ENCODE measurements at regions not wholly inside any gene's neighbourhood (a gene's known extent, or its start where the extent isn't known, plus 50 kb on each side); places are given as distances from the start of the nearest gene placed in this dataset.

DNA sequence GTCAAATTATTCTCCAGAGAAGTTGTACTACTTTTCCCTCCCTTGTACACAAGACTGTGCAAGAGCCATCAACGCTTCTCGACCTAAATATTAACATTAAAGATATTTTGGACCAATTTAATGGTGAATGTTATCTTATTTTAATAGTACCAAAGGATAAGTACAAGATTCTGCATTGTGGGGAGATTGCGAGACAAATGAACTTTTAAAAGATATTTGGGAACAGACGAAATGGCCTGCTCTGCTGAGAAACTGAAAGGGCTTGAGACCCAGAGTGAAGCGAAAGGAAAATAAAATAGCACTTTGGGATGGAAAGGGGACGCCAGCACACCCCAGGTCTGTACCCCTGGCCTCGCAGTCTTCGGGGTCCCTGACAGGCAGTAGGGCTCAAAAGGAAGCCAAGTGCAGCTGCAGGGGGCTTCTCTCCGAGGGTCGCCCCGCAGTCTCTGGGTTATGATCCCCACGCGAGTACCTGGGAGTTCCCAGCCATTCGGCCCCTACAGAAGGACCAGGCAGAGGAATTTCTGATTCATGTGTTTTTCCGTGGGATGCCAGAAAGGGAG is 97.6 kb upstream of the VGLL3 start:
- peak overlapping the region in 1 of 2 experiments; percentile 35; a peak in 1 of 4 replicates for H3K4me2 ChIP-seq (ENCODE audit: insufficient read depth in 1 of 2, low read depth in 2 of 2, low read length in 2 of 2)
- no peak overlapping the region for H2BK15ac ChIP-seq (ENCODE audit: low read length)

More for the DNA sequence above, 97.6 kb upstream of the VGLL3 start:
- peak overlapping the region; percentile 53; the same call in 1 of the 2 replicates for H4K8ac ChIP-seq (ENCODE audit: extremely low read depth, insufficient read depth, low read length)
- no peaks in the 10 kb centered on the region for H4K20me1 ChIP-seq (replicated peaks in 1 of 2; ENCODE audit: control insufficient read depth in 1 of 2, insufficient read depth in 2 of 2, low read length in 2 of 2)
- no peaks in the 10 kb centered on the region for H3K9me3 ChIP-seq (ENCODE audit: insufficient read depth in 2 of 2, low read depth in 1 of 2, low read length in 1 of 2)
- no peaks in the 10 kb centered on the region for H3K23me2 ChIP-seq (ENCODE audit: low read depth, low read length)
- 94% methylated on average over 15 of the region's 15 CpGs; no CpG with 5 or more reads in 1 of the 2 experiments for WGBS, 2 experiments (ENCODE audit: extremely low coverage in 1 of 2, insufficient coverage in 1 of 2, insufficient read length in 1 of 2, insufficient replicate concordance in 2 of 2, low coverage in 1 of 2, low lambda C conversion rate in 2 of 2, missing lambda C conversion rate in 1 of 2)
- no peak overlapping the region for H3K14ac ChIP-seq (ENCODE audit: insufficient read length)
- no peak overlapping the region for H3K27ac ChIP-seq (ENCODE audit: low read depth, low read length)
- FAIRE-seq (no peak), DNase-seq (ENCODE audit: low read depth in 1 of 2, low spot score in 2 of 2) (no peak)
- H3K23ac ChIP-seq (ENCODE audit: insufficient read length) = no peak overlapping the region
- H2AFZ ChIP-seq (ENCODE audit: low read length) = peak overlapping the region; percentile 63; the same call in 1 of the 2 replicates
- H3K4me1 ChIP-seq (replicated peaks in 1 of 4; ENCODE audit: control insufficient read depth in 3 of 4, insufficient read depth in 4 of 4, low read length in 3 of 4) = no peaks in the 10 kb centered on the region
- no peak overlapping the region for H3K4me3 ChIP-seq (ENCODE audit: extremely low read depth in 1 of 4, insufficient read depth in 2 of 4, low read depth in 3 of 4, low read length in 4 of 4)
- H3K79me2 ChIP-seq (ENCODE audit: control insufficient read depth in 1 of 2, insufficient read depth in 2 of 2, low read length in 2 of 2) = no peaks in the 10 kb centered on the region
- no peak overlapping the region for H4K91ac ChIP-seq (replicated peaks; ENCODE audit: insufficient read length, low read length)
- H3K56ac ChIP-seq (replicated peaks; ENCODE audit: insufficient read length, low read depth, low read length) = no peak overlapping the region
- ChIA-PET POLR2A (ENCODE audit: partially characterized antibody) (no interaction called here), CTCF (ENCODE audit: partially characterized antibody) (interaction anchor here (0.8 to 1.2 kb wide), 2 partner anchors 9 to 385 kb away, joined by 3 to 4 read pairs; no protein-coding TSS in a partner anchor)
- H4K5ac ChIP-seq (ENCODE audit: insufficient read length, low read depth, low read length) = no peak overlapping the region
- H2BK5ac ChIP-seq (ENCODE audit: low read depth, low read length) = no peak overlapping the region
- no peak overlapping the region for H3K4ac ChIP-seq (replicated peaks; ENCODE audit: insufficient read length, low read depth, low read length)
- TF ChIP-seq TBP (IDR thresholded peaks at IDR 0.05; ENCODE audit: low read depth, low read length) (no peak), POLR2AphosphoS5 (IDR thresholded peaks at IDR 0.05; ENCODE audit: low read depth, low read length) (no peak), MAX (IDR thresholded peaks at IDR 0.05) (no peak), JUND (IDR thresholded peaks at IDR 0.05; ENCODE audit: low read length) (no peak), RNF2 (IDR thresholded peaks at IDR 0.05; ENCODE audit: borderline replicate concordance, low read depth, low read length, missing control alignments, poor library complexity, severe bottlenecking) (no peak), SIN3A (conservative IDR thresholded peaks at IDR 0.05 in 1 of 2, IDR thresholded peaks at IDR 0.05 in 1 of 2; ENCODE audit: low read depth in 1 of 2, low read length in 2 of 2) (no peak), SP2 (IDR thresholded peaks at IDR 0.05; ENCODE audit: low read length) (no peak), SRF (IDR thresholded peaks at IDR 0.05; ENCODE audit: low read depth, low read length) (no peak), CHD2 (IDR thresholded peaks at IDR 0.05; ENCODE audit: low read length) (no peak), YY1 (IDR thresholded peaks at IDR 0.05; ENCODE audit: low read depth, low read length) (no peak), SAP30 (IDR thresholded peaks at IDR 0.05; ENCODE audit: insufficient read depth, insufficient replicate concordance, low read length) (no peak), CTBP2 (IDR thresholded peaks at IDR 0.05; ENCODE audit: borderline replicate concordance, insufficient read depth, insufficient read length, low read length) (no peak)
- no peak overlapping the region for H3K9ac ChIP-seq (replicated peaks in 1 of 4; ENCODE audit: extremely low read depth in 1 of 4, low read depth in 3 of 4, low read length in 3 of 4)
- H2BK12ac ChIP-seq (ENCODE audit: low read depth, low read length) = no peak overlapping the region
- H2BK120ac ChIP-seq (replicated peaks; ENCODE audit: low read depth, low read length) = no peak overlapping the region
- no peak overlapping the region for H2BK20ac ChIP-seq (ENCODE audit: low read length)
- peaks cover 0 to 1% (median 0%) of the 10 kb centered on the region in 4 experiments; a peak in 1 of 7 replicates for H3K27me3 ChIP-seq (replicated peaks in 1 of 4; ENCODE audit: control insufficient read depth in 3 of 4, extremely low read depth in 1 of 4, insufficient read depth in 3 of 4, low read length in 3 of 4)
- no peaks in the 10 kb centered on the region for H3K79me1 ChIP-seq (ENCODE audit: low read depth, low read length)
- no peak overlapping the region for H3K18ac ChIP-seq (ENCODE audit: extremely low read depth, low read length)
- H3K36me3 ChIP-seq (ENCODE audit: control insufficient read depth in 2 of 4, insufficient read depth in 4 of 4, low read length in 3 of 4) = no peaks in the 10 kb centered on the region
- H2AK5ac ChIP-seq (ENCODE audit: low read depth, low read length) = no peak overlapping the region

All from H1 (cell line).